Lower leg skin (tissue), 3 donors: ENCODE measurements at regions not wholly inside any gene's neighbourhood (a gene's known extent, or its start where the extent isn't known, plus 50 kb on each side); places are given as distances from the start of the nearest gene placed in this dataset.

Experiments used
- POLR2A ChIP-seq, 2 donors: fragments of 450-650 bp; IDR thresholded peaks; one replicate each; pipeline ENCODE4 v1.6.1; 2016 to 2017; ENCODE audit warnings: antibody characterized with exemption in 2 of 2, mild to moderate bottlenecking in 1 of 2, moderate library complexity in 1 of 2
- TF ChIP-seq, protein P1 (sequence below), 3 donors: fragments of 450-650 bp; IDR thresholded peaks; one replicate each; pipeline ENCODE4 v1.5.1; 2016; ENCODE audit warnings: antibody characterized with exemption in 3 of 3, mild to moderate bottlenecking in 3 of 3, moderate library complexity in 2 of 3

DNA sequence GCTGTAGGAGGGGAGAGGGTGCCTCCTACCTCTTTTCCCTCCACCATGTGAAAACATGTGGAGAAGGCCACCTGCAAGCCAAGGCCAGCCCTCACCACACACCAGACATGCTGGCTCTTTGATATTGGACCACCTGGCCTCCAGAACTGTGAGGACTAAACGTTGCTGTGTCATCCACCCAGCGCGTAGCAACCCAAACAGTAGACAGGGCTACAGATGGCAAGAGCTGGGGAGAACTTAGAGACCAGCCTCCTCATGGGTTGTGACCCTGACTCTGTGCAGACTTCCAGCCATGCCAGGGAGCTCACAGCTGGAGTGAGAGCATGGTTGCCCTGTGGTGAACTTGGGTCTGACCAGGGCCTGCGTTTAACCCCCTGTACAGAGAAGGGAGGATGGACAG is 195.9 kb upstream of the CST7 start:
- TF ChIP-seq, protein P1, sequence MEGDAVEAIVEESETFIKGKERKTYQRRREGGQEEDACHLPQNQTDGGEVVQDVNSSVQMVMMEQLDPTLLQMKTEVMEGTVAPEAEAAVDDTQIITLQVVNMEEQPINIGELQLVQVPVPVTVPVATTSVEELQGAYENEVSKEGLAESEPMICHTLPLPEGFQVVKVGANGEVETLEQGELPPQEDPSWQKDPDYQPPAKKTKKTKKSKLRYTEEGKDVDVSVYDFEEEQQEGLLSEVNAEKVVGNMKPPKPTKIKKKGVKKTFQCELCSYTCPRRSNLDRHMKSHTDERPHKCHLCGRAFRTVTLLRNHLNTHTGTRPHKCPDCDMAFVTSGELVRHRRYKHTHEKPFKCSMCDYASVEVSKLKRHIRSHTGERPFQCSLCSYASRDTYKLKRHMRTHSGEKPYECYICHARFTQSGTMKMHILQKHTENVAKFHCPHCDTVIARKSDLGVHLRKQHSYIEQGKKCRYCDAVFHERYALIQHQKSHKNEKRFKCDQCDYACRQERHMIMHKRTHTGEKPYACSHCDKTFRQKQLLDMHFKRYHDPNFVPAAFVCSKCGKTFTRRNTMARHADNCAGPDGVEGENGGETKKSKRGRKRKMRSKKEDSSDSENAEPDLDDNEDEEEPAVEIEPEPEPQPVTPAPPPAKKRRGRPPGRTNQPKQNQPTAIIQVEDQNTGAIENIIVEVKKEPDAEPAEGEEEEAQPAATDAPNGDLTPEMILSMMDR (IDR thresholded peaks at IDR 0.05) = no peak
- TF ChIP-seq POLR2A (IDR thresholded peaks at IDR 0.05) = no peak
